Subcutaneous abdominal adipose tissue (tissue), 5 donors: ENCODE measurements at regions not wholly inside any gene's neighbourhood (a gene's known extent, or its start where the extent isn't known, plus 50 kb on each side); places are given as distances from the start of the nearest gene placed in this dataset.
"Not testable (repeated sequence)": the region's sequence is repeated elsewhere in the genome, so short reads cannot be mapped to it uniquely, and the experiment has no call there.

Experiments used
- H3K27ac ChIP-seq: one replicate; pipeline ENCODE4 v1.7.0; 2013; ENCODE audit warnings: low read depth, mild to moderate bottlenecking, inconsistent platforms, low read length, moderate library complexity
- H3K27me3 ChIP-seq, 5 donors: one replicate each; pipeline ENCODE4 v1.7.0; 2013; ENCODE audit warnings: low read length in 5 of 5, inconsistent platforms in 1 of 5; ENCODE audit not compliant: control insufficient read depth in 5 of 5, insufficient read depth in 4 of 5
- H3K36me3 ChIP-seq, 5 donors: one replicate each; pipeline ENCODE4 v1.7.0; 2013; ENCODE audit warnings: low read length in 5 of 5; ENCODE audit not compliant: control insufficient read depth in 5 of 5, insufficient read depth in 5 of 5
- H3K4me1 ChIP-seq, 5 donors: one replicate each; pipeline ENCODE4 v1.7.0; 2013; ENCODE audit warnings: low read length in 5 of 5, mild to moderate bottlenecking in 3 of 5, moderate library complexity in 1 of 5; ENCODE audit not compliant: control insufficient read depth in 5 of 5, insufficient read depth in 5 of 5
- H3K4me3 ChIP-seq, 5 donors: one replicate each; pipeline ENCODE4 v1.7.0; 2013; ENCODE audit warnings: low read length in 5 of 5, low read depth in 1 of 5
- H3K9ac ChIP-seq, 5 donors: one replicate each; pipeline ENCODE4 v1.7.0; 2013; ENCODE audit warnings: low read length in 5 of 5, mild to moderate bottlenecking in 4 of 5, moderate library complexity in 3 of 5
- H3K9me3 ChIP-seq, 5 donors: one replicate each; pipeline ENCODE4 v1.7.0; 2013; ENCODE audit warnings: low read length in 5 of 5; ENCODE audit not compliant: control insufficient read depth in 5 of 5
- donor health status: healthy.
- donor health status: healthy.
- donor health status: healthy.
- donor health status: healthy.
- donor health status: healthy.

GRCh38 chr9:31188496-31188895 lies 1195.9 kb upstream of the ACO1 start:
- no peaks in the 10 kb centered on the region for H3K36me3 ChIP-seq
- no peaks in the 10 kb centered on the region for H3K9me3 ChIP-seq
- no peak overlapping the region for H3K9ac ChIP-seq
- H3K4me1 ChIP-seq, result no peaks in the 10 kb centered on the region
- no peaks in the 10 kb centered on the region for H3K27me3 ChIP-seq
- H3K4me3 ChIP-seq, result no peak overlapping the region
- no peak overlapping the region for H3K27ac ChIP-seq

- H3K4me1 ChIP-seq, result peaks cover 0 to 3% (median 0%) of the 10 kb centered on the region in 5 donors
- H3K36me3 ChIP-seq, result no peaks in the 10 kb centered on the region
- peak overlapping the region in 1 of 5 donors; percentile 25 for H3K4me3 ChIP-seq
- no peak overlapping the region for H3K27ac ChIP-seq
- H3K9me3 ChIP-seq, result no peaks in the 10 kb centered on the region
- no peak overlapping the region for H3K9ac ChIP-seq
- H3K27me3 ChIP-seq, result no peaks in the 10 kb centered on the region
Observed at GRCh38 chr9:31210978-31211570, 1173.4 kb upstream of the ACO1 start.

- not testable (repeated sequence) for H3K4me1 ChIP-seq, H3K9ac ChIP-seq, H3K27ac ChIP-seq, H3K4me3 ChIP-seq, H3K36me3 ChIP-seq, H3K27me3 ChIP-seq
- H3K9me3 ChIP-seq, result peaks cover 0 to 11% (median 3%) of the 10 kb centered on the region in 5 donors
Observed at GRCh38 chr9:31229976-31230375, 1154.5 kb upstream of the ACO1 start.

GRCh38 chr9:31232485-31232884 lies 1152.0 kb upstream of the ACO1 start:
- Histone ChIP-seq H3K27me3 (no peaks in the 10 kb centered on the region), H3K4me1 (peaks cover 0 to 9% (median 0%) of the 10 kb centered on the region in 5 donors), H3K36me3 (no peaks in the 10 kb centered on the region), H3K9ac (no peak overlapping the region), H3K4me3 (no peak overlapping the region), H3K27ac (no peak overlapping the region), H3K9me3 (peaks cover 0 to 11% (median 3%) of the 10 kb centered on the region in 5 donors)

GRCh38 chr9:31236344-31236743 lies 1148.1 kb upstream of the ACO1 start:
- Histone ChIP-seq H3K9me3 (no peaks in the 10 kb centered on the region), H3K9ac (no peak overlapping the region), H3K4me3 (no peak overlapping the region), H3K27me3 (no peaks in the 10 kb centered on the region), H3K36me3 (no peaks in the 10 kb centered on the region), H3K27ac (no peak overlapping the region), H3K4me1 (peaks cover 0 to 9% (median 0%) of the 10 kb centered on the region in 5 donors)

- no peak overlapping the region for H3K27ac ChIP-seq
- H3K9ac ChIP-seq, result no peak overlapping the region
- H3K9me3 ChIP-seq, result no peaks in the 10 kb centered on the region
- no peaks in the 10 kb centered on the region for H3K36me3 ChIP-seq
- H3K4me1 ChIP-seq, result no peaks in the 10 kb centered on the region
- H3K4me3 ChIP-seq, result no peak overlapping the region
- H3K27me3 ChIP-seq, result no peaks in the 10 kb centered on the region
Observed at GRCh38 chr9:31243386-31243785, 1141.1 kb upstream of the ACO1 start.

GRCh38 chr9:31248156-31248555 lies 1136.3 kb upstream of the ACO1 start:
- Histone ChIP-seq H3K27me3 (no peaks in the 10 kb centered on the region), H3K36me3 (no peaks in the 10 kb centered on the region)

GRCh38 chr9:31251386-31251785 lies 1133.1 kb upstream of the ACO1 start:
- H3K4me1 ChIP-seq, result no peaks in the 10 kb centered on the region
- no peak overlapping the region for H3K9ac ChIP-seq
- H3K9me3 ChIP-seq, result peaks cover 0 to 14% (median 6%) of the 10 kb centered on the region in 5 donors
- no peak overlapping the region for H3K27ac ChIP-seq
- H3K36me3 ChIP-seq, result no peaks in the 10 kb centered on the region
- H3K4me3 ChIP-seq, result no peak overlapping the region
- no peaks in the 10 kb centered on the region for H3K27me3 ChIP-seq

More at GRCh38 chr9:31248156-31248555, 1136.3 kb upstream of the ACO1 start:
- H3K9ac ChIP-seq, result no peak overlapping the region
- H3K27ac ChIP-seq, result no peak overlapping the region
- H3K4me1 ChIP-seq, result no peaks in the 10 kb centered on the region
- no peaks in the 10 kb centered on the region for H3K9me3 ChIP-seq
- H3K4me3 ChIP-seq, result no peak overlapping the region

GRCh38 chr9:31253800-31254762 lies 1130.4 kb upstream of the ACO1 start:
- H3K4me3 ChIP-seq, result no peak overlapping the region
- peaks cover 0 to 14% (median 6%) of the 10 kb centered on the region in 5 donors for H3K9me3 ChIP-seq
- H3K4me1 ChIP-seq, result no peaks in the 10 kb centered on the region
- no peak overlapping the region for H3K9ac ChIP-seq
- no peaks in the 10 kb centered on the region for H3K36me3 ChIP-seq
- no peak overlapping the region for H3K27ac ChIP-seq
- no peaks in the 10 kb centered on the region for H3K27me3 ChIP-seq

GRCh38 chr9:31255211-31255610 lies 1129.2 kb upstream of the ACO1 start:
- H3K9me3 ChIP-seq, result peaks cover 0 to 14% (median 6%) of the 10 kb centered on the region in 5 donors
- H3K9ac ChIP-seq, result no peak overlapping the region
- H3K4me1 ChIP-seq, result no peaks in the 10 kb centered on the region
- no peaks in the 10 kb centered on the region for H3K36me3 ChIP-seq
- no peak overlapping the region for H3K27ac ChIP-seq
- H3K27me3 ChIP-seq, result no peaks in the 10 kb centered on the region
- H3K4me3 ChIP-seq, result no peak overlapping the region
